AG10803 (cell line): ENCODE measurements at regions not wholly inside any gene's neighbourhood (a gene's known extent, or its start where the extent isn't known, plus 50 kb on each side); places are given as distances from the start of the nearest gene placed in this dataset.
A peak's percentile ranks its signal among the peaks of the same experiment; 100 is the strongest.

Experiments used
- DNase-seq: peaks from one replicate; pipeline ENCODE4 v3.0.0; 2010; ENCODE audit warnings: low read depth
- H3K4me3 ChIP-seq: 2 replicates; pipeline ENCODE4 v1.5.1; 2011; ENCODE audit warnings: mild to moderate bottlenecking, low read length, control low read depth
- TF ChIP-seq, protein P1 (sequence below): conservative IDR thresholded peaks from 2 replicates; pipeline ENCODE4 v1.5.1; 2011; ENCODE audit warnings: mild to moderate bottlenecking, low read length, control low read depth, inconsistent platforms

DNA sequence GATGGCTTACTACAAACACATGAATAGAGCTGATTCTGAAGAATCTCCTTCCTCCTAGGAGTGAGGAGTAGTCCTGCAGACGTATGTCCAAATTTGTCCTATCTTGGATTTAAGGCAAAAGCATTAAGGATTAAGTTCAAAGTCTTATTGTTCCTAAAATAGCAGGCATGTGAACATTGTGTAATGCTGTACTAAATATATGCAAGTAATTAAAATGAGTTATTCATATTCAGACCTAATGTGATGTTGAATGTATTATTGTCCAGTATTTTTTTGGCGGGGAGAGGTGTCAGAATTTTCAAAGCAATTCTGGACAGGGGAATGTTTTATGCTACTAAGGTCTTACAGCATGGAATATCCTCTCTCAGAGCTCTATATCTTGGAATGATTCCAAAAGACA, 60.7 kb upstream of the STK38L start:
- no peak overlapping the region for H3K4me3 ChIP-seq
- DNase-seq: no peak
- TF ChIP-seq, protein P1, sequence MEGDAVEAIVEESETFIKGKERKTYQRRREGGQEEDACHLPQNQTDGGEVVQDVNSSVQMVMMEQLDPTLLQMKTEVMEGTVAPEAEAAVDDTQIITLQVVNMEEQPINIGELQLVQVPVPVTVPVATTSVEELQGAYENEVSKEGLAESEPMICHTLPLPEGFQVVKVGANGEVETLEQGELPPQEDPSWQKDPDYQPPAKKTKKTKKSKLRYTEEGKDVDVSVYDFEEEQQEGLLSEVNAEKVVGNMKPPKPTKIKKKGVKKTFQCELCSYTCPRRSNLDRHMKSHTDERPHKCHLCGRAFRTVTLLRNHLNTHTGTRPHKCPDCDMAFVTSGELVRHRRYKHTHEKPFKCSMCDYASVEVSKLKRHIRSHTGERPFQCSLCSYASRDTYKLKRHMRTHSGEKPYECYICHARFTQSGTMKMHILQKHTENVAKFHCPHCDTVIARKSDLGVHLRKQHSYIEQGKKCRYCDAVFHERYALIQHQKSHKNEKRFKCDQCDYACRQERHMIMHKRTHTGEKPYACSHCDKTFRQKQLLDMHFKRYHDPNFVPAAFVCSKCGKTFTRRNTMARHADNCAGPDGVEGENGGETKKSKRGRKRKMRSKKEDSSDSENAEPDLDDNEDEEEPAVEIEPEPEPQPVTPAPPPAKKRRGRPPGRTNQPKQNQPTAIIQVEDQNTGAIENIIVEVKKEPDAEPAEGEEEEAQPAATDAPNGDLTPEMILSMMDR: no peak

DNA sequence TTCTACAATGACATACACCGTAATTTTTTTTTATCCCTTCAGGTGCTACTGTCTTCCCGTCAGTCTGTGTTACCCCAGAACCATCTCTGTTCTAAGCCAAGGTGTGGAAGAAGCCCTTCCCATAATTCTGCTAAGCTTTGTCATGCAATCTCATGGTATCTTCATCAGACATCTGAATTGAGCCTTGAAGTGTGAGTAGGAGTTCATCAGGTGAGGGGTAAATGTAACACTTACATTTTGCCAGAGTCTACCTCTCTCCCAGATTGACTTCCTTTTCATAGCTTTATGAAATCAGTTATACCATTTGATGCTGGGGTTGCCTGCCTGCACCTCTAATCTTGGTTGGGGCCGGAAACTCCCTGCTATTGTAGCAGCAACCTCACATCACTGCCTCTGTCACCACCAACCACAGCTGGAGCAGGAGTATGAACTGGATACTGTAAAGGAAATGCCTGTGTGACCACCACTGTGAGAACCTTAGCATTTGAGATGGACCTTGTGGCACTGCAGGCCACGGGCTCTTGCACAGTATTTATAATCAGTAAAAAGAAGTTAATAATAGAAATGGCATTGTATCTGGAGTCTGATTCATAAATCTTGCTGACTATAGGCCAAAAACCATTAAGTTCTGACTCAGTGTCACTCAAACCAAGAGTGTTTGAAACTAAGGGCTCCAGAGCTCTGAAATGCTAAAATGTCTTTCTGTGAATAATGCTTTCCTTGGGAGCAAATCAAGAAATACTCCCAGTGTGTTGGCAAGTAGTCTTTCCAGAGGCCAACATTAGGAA, 58.7 kb upstream of the STK38L start:
- no peak overlapping the region for H3K4me3 ChIP-seq
- TF ChIP-seq, protein P1: no peak
- DNase-seq: peak; percentile 83

DNA sequence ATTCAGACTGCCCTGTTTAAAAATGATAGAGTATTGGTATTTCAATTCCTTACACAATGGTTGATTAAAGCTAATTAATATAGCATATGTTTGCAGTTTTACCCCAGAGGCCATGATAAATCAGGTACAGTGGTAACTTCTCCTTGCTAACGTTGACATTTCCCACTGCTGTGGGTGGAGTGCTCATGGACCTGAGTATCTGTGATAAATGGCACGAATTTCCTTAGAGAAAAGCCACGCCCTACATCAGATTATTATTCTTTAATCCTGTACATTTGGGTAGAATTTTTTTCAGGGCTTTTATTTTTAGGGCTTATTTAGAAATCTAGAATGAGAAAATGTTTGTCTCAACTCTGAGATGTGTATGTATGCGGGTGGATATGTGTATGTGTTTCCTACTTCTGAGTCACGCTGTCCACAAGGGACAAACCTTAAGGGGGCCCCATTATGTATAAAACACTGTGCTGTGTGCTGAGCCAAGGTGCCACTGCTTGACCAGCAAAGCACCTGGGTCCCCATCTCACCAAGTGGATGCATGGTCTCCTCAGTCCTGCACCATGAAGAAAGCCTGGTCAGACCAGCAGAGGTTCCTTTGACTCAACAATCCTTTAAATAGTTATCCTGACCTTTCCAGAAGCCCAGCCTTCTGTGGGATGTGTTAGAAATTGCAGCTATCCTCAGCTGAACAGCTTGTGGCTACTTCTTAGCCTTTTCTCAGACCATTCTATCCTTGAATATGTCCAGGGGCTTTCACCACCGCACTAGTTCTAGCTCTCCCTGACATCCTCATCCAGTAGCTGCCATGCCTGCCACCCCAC, 57.9 kb upstream of the STK38L start:
- DNase-seq: peak; percentile 18
- TF ChIP-seq, protein P1: no peak
- no peak overlapping the region for H3K4me3 ChIP-seq

DNA sequence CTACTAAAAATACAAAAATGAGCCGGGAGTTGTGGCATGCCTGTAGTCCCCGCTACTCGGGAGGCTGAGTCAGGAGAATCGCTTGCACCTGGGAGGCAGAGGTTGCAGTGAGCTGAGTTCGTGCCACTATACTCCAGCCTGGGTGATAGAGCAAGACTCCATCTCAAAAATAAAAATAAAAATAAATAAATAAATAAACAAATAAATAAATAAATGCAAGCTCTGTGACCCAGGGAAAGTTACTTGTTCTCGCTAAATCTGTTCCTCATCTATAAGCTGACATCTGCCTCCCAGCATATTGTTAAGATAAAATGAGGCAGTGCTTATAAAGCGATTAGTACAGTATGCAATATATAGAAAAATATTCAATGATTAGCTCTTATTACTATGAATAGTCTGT, 56.4 kb upstream of the STK38L start:
- TF ChIP-seq, protein P1: no peak
- no peak for DNase-seq
- H3K4me3 ChIP-seq: no peak overlapping the region

DNA sequence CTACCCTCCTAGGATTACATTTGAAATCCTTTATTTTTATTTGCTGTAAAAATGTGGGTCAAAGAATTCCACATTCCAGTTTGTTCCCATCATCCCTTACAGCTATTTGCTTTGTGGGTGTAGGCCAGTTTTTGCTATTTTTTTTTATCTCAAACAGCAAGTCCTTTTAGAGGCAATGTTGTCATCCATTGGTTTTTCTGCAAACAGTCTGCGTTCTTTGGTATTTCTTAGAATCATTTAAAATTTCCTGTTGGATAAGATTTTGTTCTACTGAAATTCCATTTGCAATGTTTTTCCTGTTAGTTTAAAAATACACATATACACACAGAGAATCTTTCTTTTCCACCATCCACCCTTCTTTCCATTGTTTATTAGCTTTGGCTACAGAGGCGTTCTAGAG, 53.3 kb upstream of the STK38L start:
- TF ChIP-seq, protein P1: no peak
- peak; percentile 76 for DNase-seq
- H3K4me3 ChIP-seq: no peak overlapping the region

DNA sequence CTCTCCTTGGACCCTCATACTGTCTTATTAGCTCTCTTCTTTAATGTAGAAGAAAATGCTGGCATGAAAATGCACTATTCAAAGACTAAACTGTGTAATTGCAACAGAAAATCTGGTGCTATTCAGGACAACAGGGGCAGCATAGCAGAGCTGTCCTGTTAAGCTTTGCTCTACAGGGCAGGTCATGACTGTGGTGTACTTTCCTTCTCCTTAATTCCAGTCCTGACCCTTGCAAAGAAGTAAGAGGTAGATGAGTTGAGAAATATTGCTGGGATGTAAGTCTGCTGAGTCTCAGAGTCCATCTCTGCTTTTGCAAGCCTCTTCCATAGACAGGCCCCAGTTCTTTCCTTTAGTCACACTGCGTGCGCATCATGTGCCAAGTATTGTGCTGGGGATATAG, 52.6 kb upstream of the STK38L start:
- H3K4me3 ChIP-seq: no peak overlapping the region
- no peak for DNase-seq
- TF ChIP-seq, protein P1: no peak
